HG03108 (cell line): ENCODE measurements at regions not wholly inside any gene's neighbourhood (a gene's known extent, or its start where the extent isn't known, plus 50 kb on each side); places are given as distances from the start of the nearest gene placed in this dataset.

Experiments
- ATAC-seq: cut with Tn5 transposase; IDR thresholded peaks from one replicate; pipeline ENCODE4 v1.9.1; 2021; ENCODE audit warnings: moderate library complexity; ENCODE audit not compliant: unreplicated experiment

DNA sequence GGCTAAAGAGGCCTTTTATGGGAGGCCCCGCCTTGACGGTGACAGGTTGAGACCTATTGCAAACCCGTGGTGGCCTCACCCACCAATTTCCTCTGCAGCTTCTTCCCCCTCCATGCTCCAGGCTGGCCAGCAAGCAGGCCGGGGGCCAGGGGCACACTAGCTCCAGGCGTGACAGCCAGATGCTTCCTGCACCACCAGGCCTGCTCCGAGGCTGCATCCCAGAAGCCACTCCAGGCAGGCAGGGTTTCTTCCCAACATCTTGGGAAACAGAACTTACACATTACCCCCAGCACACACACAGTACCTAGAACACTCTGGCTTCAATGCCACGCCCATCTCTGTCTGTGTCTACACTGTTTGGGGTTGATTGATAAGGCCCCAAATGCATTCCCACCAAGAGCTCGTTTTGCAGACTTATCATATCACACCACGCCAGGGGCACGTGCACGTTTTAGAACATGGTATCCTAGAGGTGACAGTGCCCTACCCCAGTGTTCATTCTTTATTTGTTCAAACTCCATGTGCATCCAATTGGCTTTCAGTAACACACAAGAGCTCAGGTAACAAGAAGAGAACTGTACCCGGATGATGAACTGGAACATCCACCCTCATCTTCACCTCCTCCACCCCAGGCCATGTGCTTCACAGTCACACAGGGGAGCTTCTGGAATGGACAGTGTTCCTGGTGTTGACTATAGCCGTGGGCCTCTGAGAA lies 221.4 kb upstream of the RREB1 start:
- no peak for ATAC-seq

GRCh38 chr6:6886886-6887285 lies 220.9 kb upstream of the RREB1 start:
- no peak for ATAC-seq

GRCh38 chr6:6889601-6890000 lies 218.2 kb upstream of the RREB1 start:
- no peak for ATAC-seq

- no peak for ATAC-seq
These were observed 217.3 kb upstream of the RREB1 start for GRCh38 chr6:6890400-6890858.

- ATAC-seq = no peak
These were observed 216.5 kb upstream of the RREB1 start for GRCh38 chr6:6891125-6891721.

DNA sequence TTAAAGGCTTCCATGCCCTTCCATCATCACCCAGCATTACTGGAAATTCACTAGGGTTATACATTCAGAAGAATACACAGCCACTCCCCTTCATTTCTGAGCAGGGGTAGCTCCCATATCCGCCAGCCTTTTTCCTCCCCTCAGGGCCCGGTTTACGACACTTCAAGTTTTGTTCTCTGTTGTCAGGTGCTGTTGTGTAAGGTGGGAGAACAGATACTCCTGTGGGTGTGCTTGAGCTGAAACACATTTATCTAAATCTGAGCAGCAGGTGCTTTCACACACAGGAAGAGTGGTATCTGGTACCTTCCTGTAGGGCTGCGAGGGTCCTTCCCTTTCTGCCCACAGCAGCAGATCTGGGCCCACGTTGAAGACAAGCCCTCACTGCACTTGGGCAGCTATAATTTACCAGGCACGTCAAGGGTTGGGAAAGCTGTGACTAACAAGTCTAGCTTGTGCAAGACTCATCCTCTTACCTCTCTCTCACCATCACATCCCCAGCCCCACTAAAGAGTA lies 215.8 kb upstream of the RREB1 start:
- no peak for ATAC-seq

- ATAC-seq = no peak
These were observed 214.8 kb upstream of the RREB1 start for GRCh38 chr6:6892744-6893583.

- ATAC-seq = no peak
These were observed 214.1 kb upstream of the RREB1 start for GRCh38 chr6:6893701-6894100.

DNA sequence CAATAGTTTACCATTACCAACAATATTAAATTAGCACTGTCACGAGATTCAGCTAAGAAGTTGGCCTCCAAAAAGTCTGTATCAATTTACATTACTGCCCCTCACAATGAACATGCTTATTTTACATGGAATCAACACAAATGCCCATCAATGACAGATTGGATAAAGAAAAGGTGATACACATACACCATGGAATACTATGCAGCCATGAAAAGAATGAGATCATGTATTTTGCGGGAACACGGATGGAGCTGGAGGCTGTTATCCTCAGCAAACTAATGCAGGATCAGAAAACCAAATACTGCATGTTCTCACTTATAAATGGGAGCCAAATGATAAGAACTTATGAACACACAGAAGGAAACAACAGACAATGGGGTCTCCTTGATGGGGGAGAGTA lies 211.8 kb upstream of the RREB1 start:
- no peak for ATAC-seq

DNA sequence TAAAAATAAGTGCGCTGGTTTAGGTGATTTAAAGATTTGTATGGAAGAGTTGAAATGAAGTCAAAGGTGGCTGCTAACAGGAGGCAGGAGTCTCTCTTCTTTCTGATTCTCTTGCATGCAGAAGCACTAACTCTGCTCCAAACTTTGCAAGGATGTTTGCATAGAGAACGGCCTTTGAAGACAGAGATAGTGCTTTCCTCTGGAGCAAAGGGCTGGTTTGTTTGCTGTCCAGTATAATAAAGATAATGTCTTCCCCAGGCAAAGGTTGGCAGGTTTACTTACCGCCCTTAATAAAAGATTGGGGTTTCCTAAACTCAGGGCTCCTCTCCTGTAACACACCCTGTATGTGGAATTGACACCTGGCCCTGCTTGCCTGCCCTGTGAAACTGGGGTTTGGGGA lies 210.6 kb upstream of the RREB1 start:
- no peak for ATAC-seq

DNA sequence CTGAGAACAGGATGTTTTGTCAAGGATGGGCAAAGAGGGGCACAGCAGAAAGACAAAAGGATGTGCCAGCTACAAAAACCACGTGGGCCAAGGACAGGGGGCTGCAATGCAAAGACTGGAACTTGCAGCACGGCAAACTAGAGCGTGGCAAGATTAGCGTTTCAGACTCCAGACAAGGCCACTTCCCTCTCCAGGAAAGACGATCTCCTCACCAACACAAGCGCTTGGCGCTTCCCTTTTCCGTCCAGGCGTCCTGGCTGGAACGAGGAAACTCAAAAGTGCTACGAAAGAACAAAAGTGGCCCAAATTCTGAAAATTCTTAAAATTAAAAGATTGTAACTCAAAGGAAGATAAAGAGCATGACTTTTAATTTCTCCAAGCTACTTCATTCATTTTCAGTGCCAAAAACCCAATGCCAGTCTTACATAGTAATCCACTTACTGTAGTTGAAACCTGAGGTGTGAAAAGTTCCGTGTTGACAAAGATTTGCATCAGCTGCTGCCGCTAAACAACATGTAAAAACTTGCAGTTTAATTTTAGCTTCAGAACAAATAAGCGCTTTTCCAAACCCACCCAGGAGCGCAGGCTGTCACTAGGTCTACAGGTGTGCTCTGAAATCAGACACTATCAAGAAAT lies 207.1 kb upstream of the RREB1 start:
- no peak for ATAC-seq

GRCh38 chr6:6901205-6901719 lies 206.5 kb upstream of the RREB1 start:
- ATAC-seq = no peak

DNA sequence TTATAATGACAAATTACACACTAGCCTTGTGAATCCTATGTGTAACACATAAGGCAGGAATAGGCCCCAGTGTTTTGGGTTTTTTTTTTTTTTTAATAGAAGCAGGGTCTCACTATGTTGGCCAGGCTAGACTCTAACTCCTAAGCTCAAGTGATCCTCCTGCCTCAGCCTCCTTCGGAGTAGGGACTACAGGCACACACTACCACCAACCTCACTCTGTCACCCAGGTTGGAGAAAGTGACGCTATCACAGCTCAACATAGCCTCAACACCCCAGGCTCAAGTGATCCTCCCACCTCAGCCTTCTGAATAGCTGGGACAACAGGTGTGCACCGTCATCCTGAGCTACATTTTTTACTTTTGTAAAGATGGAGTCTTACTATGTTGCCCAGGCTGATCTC lies 205.8 kb upstream of the RREB1 start:
- no peak for ATAC-seq

DNA sequence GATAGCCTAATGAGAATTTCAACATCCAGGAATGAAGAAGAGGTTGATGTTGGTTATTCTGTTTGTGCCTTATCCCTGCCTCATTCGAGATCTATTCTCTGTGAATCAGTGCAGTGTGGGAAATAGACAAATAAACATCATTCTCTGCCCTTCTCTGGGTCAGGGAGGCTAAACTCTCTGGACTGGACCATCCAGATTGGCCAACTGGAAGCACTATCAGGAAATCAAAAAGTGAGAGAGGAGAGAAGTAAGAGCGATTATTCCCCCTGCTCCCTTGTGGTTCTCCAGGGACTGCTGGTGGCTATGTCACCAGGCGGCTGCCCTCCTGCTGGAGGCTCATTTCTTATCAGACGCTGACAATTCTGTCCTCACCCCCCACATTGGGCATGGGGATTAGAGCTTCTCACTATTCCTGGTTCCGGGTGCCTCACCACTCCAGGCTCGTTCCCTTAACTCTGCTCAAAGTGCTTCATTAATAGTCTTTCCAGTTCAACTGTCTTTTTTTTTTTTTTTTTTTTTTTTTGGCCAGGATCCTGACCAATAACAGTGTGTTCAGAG lies 201.7 kb upstream of the RREB1 start:
- no peak for ATAC-seq

DNA sequence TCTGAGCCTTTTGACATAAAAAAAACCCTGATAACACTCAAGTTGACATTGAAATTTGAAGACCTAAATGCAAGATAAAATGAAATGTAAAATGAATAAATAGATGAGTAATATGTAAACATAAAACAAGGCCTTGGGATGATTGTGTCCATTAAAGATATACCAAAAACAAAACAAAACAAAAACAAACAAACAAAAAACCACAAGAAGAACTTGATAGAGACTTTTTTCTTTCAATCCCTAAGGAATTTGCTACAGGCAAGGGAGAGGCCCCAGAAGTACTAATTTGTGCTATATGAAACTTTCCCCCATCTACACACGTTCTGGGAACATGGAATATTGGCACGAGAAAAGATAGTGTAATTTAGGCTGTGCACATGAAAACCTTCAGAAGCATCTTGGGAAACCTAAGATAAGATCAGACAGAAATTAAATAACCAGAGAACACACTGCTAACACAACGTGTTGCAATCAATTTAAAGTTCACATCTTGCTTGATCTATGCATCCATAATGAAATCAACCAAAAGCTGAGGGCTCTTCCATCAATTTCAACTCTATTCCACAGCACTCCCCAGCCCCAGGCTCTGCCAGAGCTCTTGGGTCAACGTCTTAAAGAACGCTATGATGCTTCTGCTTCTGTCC lies 201.1 kb upstream of the RREB1 start:
- ATAC-seq = no peak

DNA sequence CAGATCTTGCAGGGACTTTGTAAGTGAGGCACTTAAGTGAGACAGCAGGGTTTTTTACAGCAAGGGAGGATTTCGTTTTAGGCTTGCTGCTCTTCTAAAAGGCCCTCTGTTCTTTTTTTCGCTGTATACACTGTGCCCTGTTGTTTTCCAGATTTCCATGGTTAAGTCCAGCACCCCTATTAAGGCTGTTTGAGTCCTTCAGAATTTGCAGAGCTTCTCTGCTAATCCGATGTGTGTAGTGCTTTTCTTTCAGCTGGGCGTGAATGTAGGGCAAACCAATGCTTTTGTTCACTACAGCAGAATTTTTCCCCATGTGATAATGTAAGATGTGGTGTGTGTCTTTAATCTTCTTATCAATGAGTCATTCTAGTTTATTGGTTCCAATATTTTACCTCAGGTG lies 200.5 kb upstream of the RREB1 start:
- no peak for ATAC-seq

- no peak for ATAC-seq
These were observed 199.6 kb upstream of the RREB1 start for GRCh38 chr6:6908121-6908520.

GRCh38 chr6:6909111-6909510 lies 198.7 kb upstream of the RREB1 start:
- no peak for ATAC-seq

DNA sequence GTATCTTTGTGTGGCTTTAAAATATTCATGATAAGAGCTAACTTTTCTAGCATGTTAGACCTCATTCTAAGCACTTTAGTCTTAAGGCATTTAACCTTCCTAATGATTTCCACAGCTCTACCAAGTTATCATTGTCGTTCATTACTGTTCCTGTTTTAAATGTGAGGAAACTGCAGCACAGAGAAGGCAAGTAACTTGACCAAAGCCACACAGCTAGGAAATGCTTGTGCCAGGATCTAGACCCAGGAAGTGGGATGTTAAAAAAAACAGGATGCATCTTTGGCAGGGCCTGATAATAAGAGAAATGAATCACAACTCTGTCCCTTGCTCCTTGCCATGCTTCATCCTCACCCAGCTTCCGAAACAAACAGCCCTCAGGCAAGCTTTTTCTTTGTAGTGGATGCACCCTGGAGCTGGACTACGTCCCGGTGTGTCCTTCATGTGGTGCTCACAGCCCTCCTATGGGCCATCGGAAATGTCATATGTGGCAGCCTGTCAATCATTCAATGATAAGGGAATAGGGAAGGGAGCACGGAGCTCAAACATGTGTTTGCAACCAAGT lies 196.9 kb upstream of the RREB1 start:
- ATAC-seq = no peak

GRCh38 chr6:6911391-6911790 lies 196.4 kb upstream of the RREB1 start:
- no peak for ATAC-seq
